Ishikawa (cell line): ENCODE measurements at regions not wholly inside any gene's neighbourhood (a gene's known extent, or its start where the extent isn't known, plus 50 kb on each side); places are given as distances from the start of the nearest gene placed in this dataset.

Experiments used
- CEBPB ChIP-seq: IDR thresholded peaks from 2 replicates; pipeline ENCODE4 v1.6.1; 2012
- CREB1 ChIP-seq: IDR thresholded peaks from 2 replicates; pipeline ENCODE4 v1.6.1; 2012; ENCODE audit warnings: low read depth
- EGR1 ChIP-seq: IDR thresholded peaks from 2 replicates; pipeline ENCODE4 v1.6.1; 2012
- EP300 ChIP-seq: IDR thresholded peaks from 2 replicates; pipeline ENCODE4 v1.6.1; 2012; ENCODE audit warnings: borderline replicate concordance
- FOXM1 ChIP-seq: IDR thresholded peaks from 2 replicates; pipeline ENCODE4 v1.6.1; 2012; ENCODE audit warnings: low read depth, borderline replicate concordance
- MAX ChIP-seq: IDR thresholded peaks from 2 replicates; pipeline ENCODE4 v1.6.1; 2012
- NFIC ChIP-seq: IDR thresholded peaks from 2 replicates; pipeline ENCODE4 v1.6.1; 2012
- RAD21 ChIP-seq: IDR thresholded peaks from 2 replicates; pipeline ENCODE4 v1.6.1; 2012; ENCODE audit warnings: low read depth
- REST ChIP-seq: IDR thresholded peaks from 2 replicates; pipeline ENCODE4 v1.6.1; 2012; ENCODE audit warnings: low read depth, mild to moderate bottlenecking
- TAF1 ChIP-seq: IDR thresholded peaks from 2 replicates; pipeline ENCODE4 v1.6.1; 2012; ENCODE audit warnings: low read depth, mild to moderate bottlenecking
- TCF12 ChIP-seq: IDR thresholded peaks from 2 replicates; pipeline ENCODE4 v1.6.1; 2012; ENCODE audit warnings: low read depth
- TEAD4 ChIP-seq: IDR thresholded peaks from 2 replicates; pipeline ENCODE4 v1.6.1; 2012
- USF1 ChIP-seq: IDR thresholded peaks from 2 replicates; pipeline ENCODE4 v1.6.1; 2012
- YY1 ChIP-seq: IDR thresholded peaks from 2 replicates; pipeline ENCODE4 v1.6.1; 2012; ENCODE audit warnings: low read depth
- ZBTB7A ChIP-seq: IDR thresholded peaks from 2 replicates; pipeline ENCODE4 v1.6.1; 2012; ENCODE audit warnings: low read depth

- TF ChIP-seq ZBTB7A, result no peak
- no peak for TF ChIP-seq TEAD4
- no peak for TF ChIP-seq EP300
- no peak for TF ChIP-seq CEBPB
- TF ChIP-seq TAF1, result no peak
- TF ChIP-seq CREB1, result no peak
Measured at GRCh38 chr18:23324861-23325260, 128.2 kb upstream of the RIOK3 start.

GRCh38 chr18:23330423-23330822 is 122.7 kb upstream of the RIOK3 start:
- TF ChIP-seq MAX (no peak), TAF1 (no peak), TCF12 (no peak)

GRCh38 chr18:23331091-23331920 is 121.8 kb upstream of the RIOK3 start:
- no peak for TF ChIP-seq EP300
- TF ChIP-seq RAD21, result no peak
- TF ChIP-seq CEBPB, result no peak
- no peak for TF ChIP-seq REST

- no peak for TF ChIP-seq TCF12
- no peak for TF ChIP-seq CEBPB
- TF ChIP-seq TEAD4, result no peak
- TF ChIP-seq MAX, result no peak
- no peak for TF ChIP-seq YY1
Measured at GRCh38 chr18:23332356-23332755, 120.7 kb upstream of the RIOK3 start.

GRCh38 chr18:23333827-23334226 is 119.3 kb upstream of the RIOK3 start:
- TF ChIP-seq TAF1 (no peak), NFIC (no peak), MAX (no peak), EGR1 (no peak), ZBTB7A (no peak), REST (no peak), RAD21 (no peak), USF1 (no peak), EP300 (no peak), CEBPB (no peak), CREB1 (no peak), TCF12 (no peak), YY1 (no peak), TEAD4 (no peak), FOXM1 (no peak)

- TF ChIP-seq EGR1 (no peak), TEAD4 (no peak), YY1 (no peak), TAF1 (no peak), RAD21 (no peak), REST (no peak), CREB1 (no peak)
Measured at GRCh38 chr18:23334569-23334968, 118.5 kb upstream of the RIOK3 start.
